Bone marrow (tissue), 2 donors: ENCODE measurements at regions not wholly inside any gene's neighbourhood (a gene's known extent, or its start where the extent isn't known, plus 50 kb on each side); places are given as distances from the start of the nearest gene placed in this dataset.

Source experiments
- DNase-seq, 2 donors: peaks; one replicate each; lab custom pipeline; 2025; lab: John Stamatoyannopoulos, UW

DNA sequence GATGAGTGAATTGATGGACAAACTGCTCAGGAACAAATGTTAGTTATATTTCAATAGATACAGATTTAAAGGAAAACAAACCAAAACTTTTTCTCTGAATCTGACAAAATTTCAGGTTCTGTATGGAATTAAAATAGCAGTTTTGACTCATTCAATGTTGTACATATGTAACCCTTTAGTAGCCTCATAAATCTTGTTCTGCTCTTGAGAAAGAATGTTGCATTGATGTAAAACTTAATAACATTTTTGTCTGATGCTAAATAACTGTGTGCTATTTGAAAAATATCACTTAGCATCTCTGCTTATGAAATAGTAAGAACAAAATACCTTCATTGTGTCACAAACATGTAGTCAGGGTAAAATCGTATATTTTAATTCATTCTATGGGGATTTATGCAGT, 168.9 kb upstream of the NOVA1 start:
- DNase-seq = no peak

DNA sequence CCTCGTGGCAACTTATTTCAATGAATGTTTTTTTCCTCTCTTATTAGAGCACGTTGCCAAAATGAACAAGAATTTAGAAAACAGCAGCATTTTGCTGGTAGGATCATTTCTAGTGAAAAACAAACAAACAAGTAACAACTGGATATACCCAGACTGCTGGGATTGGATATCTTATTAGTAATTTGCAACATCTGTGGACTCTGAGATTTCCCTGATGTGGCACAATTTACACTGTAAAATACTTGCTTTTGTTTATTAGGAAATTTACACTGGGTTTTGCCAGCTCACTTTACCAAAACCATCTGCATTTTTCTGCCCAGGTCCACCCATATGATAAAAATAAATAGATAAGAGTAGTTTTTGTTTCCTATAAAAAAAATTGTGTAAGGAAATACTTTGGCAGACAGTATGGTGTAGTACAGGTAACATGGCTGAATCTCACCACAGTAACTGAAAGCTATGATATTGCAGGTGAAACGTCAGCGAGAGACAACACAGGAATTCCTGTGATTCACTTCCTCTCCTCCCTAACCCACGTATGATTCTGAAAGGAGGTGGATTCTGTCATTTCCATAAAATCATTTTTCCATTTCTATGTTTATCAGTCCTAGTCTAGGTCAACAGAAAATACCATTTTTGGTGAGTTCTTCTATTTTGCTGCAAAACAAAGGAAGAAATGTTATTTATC, 176.2 kb upstream of the NOVA1 start:
- no peak for DNase-seq

DNA sequence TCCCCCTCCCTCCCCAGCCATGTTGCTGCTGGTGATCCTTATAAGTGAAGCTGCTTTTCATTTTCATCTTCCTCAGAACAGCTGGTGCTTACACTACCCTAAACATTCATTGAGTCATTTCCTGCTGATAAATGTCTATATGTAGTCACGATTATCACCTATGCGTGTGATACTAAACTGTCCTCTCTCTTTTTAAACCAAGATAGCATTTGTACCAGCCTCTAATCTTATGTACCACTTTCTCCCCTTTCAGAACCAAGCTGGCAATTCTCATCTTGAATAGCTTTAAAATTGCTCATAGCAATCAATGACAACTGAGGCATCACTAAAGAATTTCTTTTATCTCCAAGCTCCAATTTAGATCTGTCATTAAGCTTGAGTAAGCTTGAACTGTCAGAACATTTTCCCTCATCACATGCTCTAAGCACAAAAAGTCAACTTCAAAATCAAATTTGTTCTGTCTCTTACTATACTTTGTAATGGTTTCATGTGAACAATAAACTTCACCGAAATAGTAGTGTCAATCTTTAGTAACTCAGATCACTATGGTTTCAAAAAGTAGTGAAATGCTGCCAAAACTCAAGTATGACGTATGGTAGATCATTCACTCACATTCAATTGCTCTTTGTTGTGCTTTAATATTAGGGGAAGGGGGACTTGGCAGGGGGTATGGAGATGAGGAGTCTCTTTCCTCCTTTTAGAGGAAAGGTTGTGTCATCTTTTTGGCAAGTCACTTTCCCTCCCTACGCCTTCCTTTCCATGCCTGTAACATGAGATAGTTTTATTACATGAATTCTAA, 178.1 kb upstream of the NOVA1 start:
- DNase-seq = no peak

DNA sequence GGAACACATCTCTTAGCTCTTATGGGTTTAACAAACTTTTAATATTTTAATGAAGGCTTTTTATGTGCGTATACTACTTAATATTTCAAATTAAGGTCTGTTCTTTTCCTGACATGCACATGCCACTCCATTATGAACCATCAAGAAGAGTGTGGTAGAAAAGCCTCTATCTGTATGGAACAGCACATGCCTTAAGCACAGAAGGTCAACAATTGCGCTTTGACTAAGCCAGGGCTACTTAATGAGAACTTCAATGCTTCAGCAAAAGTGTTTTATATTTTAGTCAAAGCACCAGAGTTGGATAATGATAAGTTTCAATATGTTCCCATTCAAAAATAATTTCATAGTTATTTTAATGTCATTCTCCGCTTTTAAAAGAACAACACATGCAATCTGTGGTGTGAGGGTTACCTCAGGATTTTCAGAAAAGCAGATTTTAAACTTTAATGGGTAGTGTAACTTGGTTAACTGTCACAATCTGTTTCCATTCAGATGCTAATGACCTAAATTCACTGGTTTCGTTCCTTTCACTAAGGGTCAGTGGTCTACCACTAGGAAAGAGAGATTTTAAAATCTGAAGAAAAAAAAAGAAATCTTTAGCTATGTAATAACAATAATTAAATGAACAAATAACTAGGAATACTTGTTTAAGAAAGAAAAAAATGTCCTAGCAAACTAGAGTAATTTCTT, 193.4 kb upstream of the NOVA1 start:
- DNase-seq = no peak

DNA sequence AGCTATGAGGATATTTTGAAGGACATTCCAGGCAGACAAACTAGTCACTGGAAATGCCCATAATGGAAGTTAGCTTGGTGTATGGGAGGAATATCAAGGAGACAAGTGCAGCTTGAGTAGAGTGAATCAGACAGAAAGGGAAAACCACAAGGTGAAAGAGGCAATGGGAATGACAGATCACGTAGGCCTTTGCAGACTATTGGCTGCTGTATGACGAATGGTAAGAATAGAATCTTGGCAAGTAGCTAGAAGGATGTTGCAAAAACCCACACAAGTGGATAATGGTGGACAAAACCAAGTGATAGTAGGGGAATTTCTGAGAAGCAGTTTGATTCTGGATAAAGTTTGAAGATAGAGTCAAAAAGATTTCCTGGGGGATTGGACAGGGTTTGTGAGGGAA, 196.9 kb upstream of the NOVA1 start:
- no peak for DNase-seq

DNA sequence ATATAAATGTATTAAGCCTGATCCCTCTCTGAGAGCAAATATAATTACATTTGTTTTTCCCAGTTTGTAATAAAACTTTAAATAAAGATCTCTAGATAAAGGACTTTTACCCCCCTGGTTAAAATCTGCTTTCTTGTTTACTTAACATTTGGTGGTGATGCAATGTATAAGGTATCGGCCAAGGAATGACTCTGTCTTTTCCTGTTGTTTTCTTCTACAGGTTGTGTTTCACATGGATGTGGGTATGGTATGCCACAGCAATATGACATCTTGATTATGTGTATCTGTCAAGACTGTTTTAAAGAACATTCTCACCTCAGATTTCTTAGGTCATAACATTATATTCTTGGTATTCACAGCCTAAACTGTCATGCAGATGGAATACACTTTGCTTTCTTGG, 210.6 kb upstream of the NOVA1 start:
- no peak for DNase-seq

DNA sequence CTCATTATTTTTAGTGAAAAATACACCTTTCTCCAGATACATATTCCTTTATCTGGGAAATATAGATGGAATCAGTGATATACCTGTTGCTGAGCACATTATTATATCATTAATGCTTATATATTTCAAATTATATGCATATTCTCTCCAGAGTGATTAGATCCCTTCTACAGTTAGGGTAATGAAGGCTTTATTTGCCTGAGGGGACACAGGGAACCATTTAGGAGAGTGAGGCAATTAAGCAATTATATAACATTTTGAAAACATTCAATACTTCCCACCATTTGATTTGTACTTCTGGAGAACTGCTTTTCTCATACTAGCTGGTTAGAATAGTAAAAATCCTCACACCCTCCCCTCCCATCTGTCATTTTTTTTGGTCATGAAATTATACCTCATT, 212.8 kb upstream of the NOVA1 start:
- DNase-seq = no peak

DNA sequence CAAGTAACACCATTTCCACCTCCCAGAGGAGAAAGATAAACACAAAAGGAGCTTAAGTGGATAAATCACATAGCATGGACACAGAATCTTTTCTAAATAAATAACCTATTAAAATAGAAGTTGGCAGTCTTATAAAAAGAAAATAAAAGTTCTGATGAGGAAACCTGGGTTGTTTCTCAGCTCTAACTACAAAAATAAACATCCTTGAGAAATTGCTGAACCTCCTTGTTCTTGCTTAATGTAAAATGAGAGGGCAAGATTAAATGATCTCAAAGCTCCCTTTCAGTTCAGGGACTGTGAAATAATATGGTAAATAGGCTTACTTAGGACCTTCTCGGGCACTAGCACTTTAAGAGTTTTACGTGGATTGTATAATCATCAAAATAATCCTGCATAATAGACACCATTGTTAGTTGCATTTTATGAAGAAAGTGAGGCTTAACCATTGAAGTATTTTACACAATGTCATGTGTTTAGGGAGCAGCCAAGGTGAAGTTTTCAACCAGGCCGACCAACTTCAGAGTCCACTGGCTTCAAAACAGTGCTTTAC, 214.0 kb upstream of the NOVA1 start:
- no peak for DNase-seq

DNA sequence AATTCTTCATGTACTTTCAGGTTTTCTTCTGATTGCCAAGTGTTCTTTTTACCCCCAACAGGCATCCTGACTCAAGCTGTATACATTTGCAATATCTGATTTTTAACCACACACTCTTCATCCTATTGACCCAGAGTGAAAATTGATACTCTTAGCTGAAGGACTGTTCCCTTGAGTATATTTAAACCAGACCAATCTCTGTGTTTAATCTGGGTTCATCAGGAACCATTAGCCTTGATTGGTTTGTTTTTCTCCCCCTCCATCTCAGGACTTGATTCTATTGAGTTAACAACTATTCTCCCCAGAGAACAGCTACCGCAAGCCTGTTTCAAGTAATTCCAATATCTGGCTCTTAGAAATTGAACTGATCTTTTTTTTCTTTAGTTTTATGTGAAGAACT, 222.3 kb upstream of the NOVA1 start:
- DNase-seq = no peak

DNA sequence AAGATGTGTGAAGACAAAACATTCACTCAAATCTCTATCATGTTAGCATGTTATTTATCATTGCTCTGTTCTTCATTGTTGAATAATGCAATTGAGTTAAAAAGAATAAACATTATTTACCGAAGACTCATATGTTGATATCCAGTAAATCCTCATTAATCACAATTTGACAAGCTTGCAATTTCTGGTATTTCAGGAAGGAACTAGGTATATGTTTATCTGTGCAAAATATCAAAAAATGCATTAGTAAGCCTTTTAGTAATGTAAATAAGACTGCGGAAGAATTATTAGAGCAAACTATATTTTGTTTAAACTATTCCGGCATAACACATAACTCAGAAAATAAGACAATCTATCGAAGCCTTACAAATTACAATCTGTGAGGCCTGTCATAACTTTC, 222.7 kb upstream of the NOVA1 start:
- no peak for DNase-seq

DNA sequence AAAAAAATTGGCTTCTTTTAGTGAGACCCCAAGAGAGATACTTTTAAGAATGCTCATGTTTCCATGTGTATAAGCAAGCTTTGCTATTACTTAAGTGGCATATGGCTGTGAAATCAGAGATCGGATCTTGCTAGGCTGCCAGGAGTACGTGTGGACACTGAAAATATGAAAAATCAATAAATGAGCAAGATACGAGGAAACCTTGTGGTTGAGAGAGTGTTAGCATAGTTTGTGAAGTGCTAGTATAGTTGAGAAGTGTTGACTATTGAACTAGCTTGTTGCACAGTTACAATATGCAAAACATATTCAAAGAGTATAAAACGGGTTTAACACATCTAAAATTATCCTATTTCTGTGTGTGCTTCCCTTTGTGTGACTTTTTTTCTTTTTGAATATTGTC, 230.9 kb upstream of the NOVA1 start:
- no peak for DNase-seq

DNA sequence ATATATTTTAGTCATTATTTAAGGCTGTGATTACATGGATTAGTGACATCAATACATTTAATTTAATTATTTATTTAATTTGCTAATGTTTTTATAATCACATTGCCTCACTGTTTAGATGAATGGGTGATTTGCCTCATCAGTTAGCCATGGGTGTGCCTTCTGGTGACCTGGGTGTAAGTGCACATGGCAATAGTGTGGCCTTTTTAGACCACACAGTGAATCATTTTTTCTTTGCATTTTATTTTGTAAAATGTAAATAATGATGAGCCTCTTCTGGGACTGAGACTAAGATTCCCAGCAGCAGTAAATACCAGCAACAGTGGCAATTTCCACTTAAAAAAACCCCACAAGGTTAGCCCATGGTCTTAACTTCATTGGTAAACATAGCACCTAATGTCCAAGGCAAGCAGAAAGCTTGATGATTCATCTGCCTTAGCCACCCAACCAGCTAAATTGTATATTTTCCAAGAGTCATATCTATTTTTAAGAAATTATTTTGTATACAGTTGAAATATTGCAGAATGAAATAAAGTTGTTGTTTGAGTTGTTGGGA, 235.9 kb upstream of the NOVA1 start:
- no peak for DNase-seq

DNA sequence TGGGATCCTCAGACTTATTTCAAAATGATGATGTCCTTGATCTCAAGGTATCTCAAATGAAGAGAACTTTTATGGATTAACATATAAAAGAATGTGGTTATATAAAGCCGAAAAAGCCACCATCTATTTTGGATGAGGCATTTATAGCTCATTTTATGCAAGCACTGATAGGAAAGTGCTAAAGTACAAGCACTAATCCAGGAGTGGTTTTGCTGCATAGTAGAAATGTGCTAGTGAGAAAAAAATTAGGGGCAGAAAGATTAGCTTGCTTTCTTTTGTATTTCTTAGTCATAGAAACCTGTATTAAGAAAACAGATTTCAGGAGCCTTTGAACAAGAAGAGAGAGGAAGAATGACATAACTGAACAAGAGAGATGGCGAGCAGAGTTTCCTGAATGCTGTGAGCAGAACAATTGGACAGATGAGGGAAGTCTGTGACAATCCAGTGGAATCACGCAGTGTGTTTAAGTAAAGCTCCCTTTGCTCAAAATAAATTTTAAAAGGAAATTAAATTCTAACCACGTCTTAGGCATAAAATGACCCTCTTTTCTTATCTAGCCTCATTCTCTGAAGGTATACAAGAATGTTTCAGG, 238.2 kb upstream of the NOVA1 start:
- DNase-seq = no peak

DNA sequence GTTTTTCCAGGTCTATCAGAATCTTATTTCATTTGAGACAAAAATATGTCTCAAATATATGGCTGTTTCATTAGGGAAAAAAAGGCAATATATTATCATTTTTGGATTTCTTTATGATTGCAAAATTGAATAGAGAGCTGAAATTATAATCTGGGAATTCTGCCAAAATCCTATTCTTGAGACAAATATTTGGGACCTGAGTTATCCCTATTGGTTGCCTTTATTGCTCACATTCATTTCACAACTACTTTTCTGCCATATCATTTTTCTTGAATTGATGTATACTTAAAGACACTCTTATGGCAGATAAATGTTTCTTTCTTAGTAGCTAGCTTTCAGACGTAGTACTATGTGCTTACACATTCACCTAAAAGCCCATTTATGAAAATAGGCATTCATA, 241.6 kb upstream of the NOVA1 start:
- DNase-seq = no peak

DNA sequence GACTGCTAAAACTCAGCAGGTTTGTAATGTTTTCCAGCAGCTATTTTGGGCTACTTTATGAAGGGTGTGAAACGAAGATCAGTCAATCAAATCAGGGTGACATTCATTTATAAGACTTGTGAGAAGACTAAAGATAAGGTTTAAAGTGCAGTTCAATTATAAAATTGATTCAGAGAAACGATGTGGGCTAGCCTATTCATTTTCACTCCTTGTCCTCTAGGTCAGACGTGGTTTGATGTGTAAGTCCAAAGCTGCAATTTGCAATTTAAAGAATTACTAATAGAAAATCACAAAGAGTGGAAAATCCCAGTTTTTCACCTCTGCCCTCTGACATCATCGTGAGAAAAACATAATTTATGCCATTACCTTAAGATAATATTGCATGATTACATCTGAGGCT, 243.5 kb upstream of the NOVA1 start:
- no peak for DNase-seq

DNA sequence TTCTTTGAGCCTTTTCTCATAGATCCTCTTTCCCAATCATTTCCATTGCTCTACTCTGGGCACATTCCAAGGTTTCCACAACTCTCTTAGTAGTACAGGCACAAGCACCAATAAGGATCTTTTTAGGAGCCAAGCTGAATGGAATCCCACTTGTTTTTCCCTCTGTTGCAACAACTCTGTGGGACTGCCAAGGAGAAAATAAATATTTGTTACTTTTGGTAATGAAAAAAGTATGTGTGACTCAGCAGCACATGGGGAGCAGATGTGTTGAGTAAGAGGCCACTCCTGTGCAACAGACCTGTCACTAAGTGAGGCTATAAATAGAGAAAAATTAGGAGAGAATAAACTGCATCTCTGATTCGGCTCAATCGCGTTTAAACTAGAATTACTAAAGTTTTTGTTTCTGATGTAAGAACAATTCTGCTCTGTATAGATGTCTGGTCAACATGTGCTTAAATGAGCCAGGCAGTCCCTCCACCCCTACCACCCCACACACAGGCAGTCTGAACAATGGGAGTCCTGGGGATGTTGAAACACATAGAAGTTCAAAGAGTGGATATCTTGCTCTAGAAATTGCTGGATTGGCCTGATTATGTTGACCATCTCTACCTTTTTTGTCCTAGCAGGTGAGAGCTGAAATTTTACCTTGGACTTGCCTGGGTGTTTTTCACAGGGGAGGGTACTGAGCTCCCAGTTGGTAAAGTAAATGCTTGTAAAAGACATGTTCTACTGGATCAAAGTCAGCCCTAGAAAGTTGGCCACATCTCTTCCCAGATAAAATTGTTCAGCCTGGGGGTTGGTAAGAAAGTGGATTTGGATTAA, 244.3 kb upstream of the NOVA1 start:
- DNase-seq = no peak

DNA sequence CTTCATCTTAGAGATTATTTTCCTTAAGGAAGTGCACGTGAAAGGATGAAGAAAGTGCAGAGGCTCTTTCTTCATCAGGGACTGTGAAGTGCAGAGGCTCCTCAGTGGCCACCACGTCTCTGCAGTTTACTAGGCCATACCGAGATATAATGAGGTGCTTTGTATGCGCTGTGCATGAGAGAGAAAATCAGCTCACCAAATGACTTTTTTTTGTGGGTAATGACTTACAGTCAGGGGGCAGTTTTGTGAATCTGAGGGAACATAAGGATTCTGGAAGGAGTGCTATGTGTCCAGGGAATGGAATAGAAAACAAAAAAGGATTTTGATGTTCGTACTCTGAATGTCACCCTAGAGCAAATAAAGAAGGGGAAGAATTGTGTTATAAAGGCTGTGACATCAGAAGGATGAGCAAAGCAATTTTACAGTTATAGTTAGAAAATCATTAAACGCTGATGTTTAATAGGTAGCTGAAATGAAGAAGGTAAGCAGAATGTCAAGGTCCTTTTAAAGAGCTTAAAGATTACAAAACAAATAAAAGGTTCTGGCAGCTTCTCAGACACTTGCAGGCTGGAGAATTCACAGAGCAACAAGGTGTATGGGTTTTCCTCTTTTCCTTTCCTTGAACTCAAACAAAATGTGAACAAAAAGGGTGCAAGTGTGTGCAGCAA, 247.5 kb upstream of the NOVA1 start:
- no peak for DNase-seq

DNA sequence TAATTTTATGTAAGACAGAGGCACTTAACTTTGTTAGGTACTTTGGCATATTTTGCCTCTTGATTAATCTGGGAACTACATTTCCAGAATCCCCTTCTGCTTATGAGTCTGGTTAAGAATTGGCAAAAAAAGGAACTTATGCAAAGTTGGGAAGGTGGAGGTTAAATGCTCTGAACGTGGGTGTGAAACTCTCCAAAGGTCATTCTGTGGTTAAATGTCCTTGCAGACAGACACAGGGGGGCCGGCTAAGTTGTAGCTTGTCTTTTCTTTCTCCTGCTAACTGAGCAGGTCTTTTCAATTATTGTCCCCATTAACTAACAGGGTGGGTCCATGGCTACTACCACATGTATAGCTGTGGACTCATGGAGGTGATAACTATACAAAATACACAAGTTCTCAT, 248.6 kb upstream of the NOVA1 start:
- DNase-seq = no peak

DNA sequence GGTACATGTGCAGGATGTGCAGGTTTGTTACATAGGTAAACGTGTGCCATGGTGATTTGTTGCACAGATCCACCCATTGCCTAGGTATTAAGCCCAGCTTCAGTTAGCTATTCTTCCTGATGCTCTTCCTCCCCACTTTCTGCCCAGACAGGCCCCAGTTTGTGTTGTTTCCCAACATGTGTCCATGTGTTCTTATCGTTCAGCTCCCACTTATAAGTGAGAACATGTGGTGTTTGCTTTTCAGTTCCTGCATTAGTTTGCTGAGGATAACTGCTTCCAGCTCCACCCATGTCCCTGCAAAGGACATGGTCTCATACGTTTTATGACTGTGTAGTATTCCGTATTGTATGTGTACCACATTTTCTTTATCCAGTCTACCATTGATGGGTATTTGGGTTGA, 251.7 kb upstream of the NOVA1 start:
- DNase-seq = no peak

DNA sequence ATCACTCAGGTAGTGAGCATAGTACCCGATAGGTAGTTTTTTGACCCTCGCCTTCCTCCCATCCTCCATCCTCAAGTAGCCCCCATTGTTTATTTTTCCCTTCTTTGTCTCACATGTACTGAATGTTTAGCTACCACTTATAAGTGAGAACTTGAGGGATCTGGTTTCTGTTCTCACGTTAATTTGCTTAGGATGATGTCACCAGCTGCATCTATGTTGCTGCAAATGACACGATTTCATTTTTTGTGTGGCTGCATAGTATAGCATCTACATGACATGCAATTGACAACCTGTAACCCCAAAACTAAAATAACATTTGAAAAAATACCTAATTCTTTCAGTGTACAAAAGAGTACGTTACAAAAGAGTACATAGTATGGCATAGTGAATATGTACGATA, 254.0 kb upstream of the NOVA1 start:
- no peak for DNase-seq
